ENCODE measurements at regions not wholly inside any gene's neighbourhood (a gene's known extent, or its start where the extent isn't known, plus 50 kb on each side); places are given as distances from the start of the nearest gene placed in this dataset.
"Not testable (repeated sequence)": the region's sequence is repeated elsewhere in the genome, so short reads cannot be mapped to it uniquely, and the experiment has no call there.

GRCh38 chr9:17846948-17847655 lies 268.2 kb downstream of the SH3GL2 start:
- no peak for DNase-seq

- DNase-seq: no peak
Measured at GRCh38 chr9:17847908-17848307, 269.0 kb downstream of the SH3GL2 start.

GRCh38 chr9:17852108-17852507 lies 273.2 kb downstream of the SH3GL2 start:
- no peak for DNase-seq

- no peak for DNase-seq
Measured at GRCh38 chr9:17854487-17854886, 275.6 kb downstream of the SH3GL2 start.

GRCh38 chr9:17856995-17857394 lies 278.1 kb downstream of the SH3GL2 start:
- no peak for DNase-seq

DNA sequence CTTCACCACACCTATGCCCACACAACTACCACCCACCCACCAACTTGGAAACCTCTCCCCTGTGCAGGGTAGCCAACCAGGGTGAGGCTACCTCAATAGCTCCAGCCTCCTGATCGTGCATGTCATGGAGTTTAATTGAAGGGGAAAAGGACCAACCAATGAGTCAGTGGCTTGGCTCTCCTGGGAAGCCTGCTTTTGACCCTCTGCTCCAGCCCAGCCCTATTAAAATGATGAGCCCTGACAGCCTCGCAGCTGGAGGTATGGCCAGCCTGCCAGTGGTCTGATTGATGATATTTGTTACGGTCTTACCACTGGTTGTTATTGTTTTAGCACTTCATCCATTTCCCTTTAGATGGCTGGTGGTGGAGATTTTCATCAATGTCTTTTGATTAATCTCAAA lies 280.4 kb downstream of the SH3GL2 start:
- no peak for DNase-seq

- DNase-seq: no peak
Measured at GRCh38 chr9:17859987-17860386, 281.1 kb downstream of the SH3GL2 start.

GRCh38 chr9:17862101-17862500 lies 283.2 kb downstream of the SH3GL2 start:
- no peak for DNase-seq

DNA sequence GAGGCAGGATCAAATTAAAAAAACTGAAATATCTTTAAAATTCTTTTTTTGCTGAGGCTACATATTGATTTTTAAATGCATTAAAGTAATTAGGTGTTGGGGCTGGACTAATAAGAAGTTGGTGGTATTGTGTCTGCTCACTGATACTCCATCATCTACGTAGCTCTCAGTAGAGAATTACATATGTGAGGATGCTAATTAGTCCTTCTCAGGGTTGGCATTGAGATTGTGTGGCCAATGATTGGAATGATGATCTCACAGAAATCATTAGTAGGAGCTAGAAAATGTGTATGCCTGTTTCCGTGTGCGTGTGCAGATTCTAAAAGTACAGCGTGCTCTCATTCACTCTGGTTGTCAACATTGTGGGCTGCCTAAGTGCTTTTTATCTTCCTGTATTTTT lies 283.8 kb downstream of the SH3GL2 start:
- no peak for DNase-seq

GRCh38 chr9:17863213-17863883 lies 284.5 kb downstream of the SH3GL2 start:
- no peak for DNase-seq

- DNase-seq: no peak
Measured at GRCh38 chr9:17863924-17864323, 285.1 kb downstream of the SH3GL2 start.

DNA sequence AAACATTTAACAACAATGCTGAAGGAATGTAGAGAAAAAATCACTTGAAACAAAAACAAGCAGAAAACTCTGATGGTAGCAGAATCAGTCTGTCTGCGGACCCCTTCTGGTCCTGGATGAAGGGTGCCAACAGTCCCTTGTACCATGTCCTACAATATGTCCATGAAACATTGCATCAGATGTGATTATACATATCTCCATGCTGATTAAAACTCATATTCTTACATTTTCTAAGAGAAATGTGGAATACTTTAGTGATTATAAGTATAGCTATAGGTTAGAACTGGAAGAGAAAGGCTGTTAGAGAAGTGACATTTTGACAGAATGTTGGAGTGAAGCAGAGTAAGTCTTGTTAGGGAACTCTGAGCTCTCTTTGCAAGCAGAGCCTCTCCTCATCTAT lies 286.1 kb downstream of the SH3GL2 start:
- no peak for DNase-seq

DNA sequence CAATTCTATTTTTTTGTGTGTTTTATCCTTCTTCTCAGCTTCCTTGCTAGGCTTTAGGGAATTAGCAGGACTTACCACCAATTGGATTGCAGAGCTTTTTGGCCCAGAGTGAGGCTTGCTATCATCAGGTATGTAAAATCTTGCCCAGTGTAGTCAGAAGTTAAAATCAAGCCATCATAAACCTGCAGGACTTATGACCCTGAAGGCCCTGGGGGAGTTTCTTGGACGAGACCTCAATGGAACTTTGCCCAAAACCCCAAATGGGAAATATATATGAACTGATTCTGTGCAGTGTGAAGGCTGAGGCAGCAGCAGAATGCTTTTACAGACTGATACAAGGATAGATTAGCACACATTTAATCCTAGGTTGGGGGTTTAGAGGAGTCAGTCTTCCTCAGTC lies 287.0 kb downstream of the SH3GL2 start:
- DNase-seq: no peak

DNA sequence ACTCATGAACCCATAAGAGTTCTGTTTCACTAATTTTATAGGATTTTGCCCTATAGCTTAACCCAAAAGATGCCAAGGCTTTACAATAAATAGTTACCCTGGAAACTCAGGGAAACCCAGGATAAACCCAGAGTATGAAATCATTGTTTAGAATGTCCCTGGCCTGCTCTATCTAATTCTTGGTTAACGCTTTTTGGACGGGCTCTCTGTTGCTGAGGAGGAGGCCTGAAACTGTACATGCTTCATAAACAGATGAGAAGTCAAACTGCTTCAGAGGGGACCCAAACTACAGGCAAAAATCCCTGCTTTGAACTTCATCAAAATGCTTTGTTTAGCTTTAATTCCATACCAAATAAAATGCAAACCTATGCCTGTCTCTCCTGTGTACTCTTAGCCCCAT lies 291.9 kb downstream of the SH3GL2 start:
- no peak for DNase-seq

DNA sequence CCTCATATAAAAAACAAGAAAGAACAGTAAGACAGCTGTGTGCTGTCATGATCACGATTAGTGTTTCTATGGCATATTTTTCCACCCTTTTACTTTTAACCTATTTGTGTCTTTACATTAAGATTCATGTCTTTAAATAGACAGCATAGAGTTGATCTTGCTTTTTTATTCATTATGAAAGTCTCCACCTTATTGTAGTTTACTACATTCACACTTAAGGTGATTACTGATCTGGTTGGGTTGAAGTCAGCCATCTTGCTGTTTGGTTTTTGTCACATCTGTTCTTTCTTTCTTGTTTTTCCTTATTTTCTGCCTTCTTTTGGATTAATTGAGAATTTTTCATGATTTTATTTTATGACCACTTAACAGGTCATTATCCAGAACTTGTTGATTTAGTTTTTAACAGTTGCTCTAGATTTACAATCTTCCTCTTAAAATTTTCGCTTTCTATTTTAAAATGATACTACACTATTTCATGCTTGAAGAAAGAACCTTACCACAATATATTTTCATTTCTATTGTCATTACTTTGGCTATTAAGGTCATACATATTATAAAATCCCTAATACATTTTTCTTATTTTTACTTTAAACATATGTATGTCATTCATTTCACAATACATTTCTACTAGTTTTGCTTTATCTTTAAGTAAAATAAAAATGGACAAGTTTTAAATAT lies 292.5 kb downstream of the SH3GL2 start:
- no peak for DNase-seq

- no peak for DNase-seq
Measured at GRCh38 chr9:17875886-17876285, 297.0 kb downstream of the SH3GL2 start.

- no peak for DNase-seq
Measured at GRCh38 chr9:17876687-17877086, 297.8 kb downstream of the SH3GL2 start.

DNA sequence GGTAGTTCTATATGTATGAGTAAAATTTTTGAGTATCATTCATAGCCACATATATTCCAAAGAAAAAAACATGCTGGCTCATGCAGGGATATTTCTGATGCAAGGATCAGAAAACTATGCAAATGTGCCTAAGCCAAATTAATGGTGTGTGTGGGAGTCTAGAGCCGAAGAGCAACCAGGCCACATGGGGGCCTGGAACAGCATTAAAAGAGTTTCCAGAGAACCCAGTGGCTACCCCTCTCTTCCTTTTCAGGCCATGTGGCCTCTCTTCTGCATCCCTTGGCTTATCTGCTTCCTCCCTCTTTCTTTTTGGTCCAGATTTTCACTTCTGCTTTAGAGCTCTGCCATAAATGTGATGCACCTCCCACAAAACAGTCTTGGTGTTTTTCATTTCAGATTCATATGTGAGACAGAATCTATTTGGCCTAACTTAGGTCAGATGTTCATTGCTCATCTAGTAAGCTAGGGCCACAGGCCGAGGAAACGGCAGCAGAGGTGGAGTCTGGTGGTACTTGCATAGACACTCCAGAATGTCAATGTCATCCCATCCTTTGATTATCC lies 300.0 kb downstream of the SH3GL2 start:
- no peak for DNase-seq

DNA sequence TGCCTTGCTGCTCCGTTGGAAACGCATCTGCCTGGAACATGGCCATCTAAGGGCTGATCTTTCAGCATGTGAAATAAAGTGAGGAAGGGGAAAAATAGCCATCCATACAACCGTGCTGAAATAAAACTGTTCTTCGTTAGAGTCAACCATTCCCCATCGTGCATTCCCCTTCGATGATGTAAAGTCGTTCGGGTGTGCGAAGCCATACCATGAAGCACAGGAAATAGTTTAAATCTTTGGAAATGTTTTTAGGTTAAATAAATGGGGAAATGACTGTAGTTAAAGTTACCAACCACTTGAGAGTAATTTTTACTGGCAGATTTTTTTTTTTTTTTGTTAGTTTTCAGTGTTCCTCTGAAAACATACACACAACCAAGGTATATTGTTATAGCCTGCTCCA lies 302.5 kb downstream of the SH3GL2 start:
- DNase-seq: no peak

GRCh38 chr9:17882688-17883594 lies 304.1 kb downstream of the SH3GL2 start:
- DNase-seq: no peak

- DNase-seq: no peak
Measured at GRCh38 chr9:17888066-17888465, 309.2 kb downstream of the SH3GL2 start.

DNA sequence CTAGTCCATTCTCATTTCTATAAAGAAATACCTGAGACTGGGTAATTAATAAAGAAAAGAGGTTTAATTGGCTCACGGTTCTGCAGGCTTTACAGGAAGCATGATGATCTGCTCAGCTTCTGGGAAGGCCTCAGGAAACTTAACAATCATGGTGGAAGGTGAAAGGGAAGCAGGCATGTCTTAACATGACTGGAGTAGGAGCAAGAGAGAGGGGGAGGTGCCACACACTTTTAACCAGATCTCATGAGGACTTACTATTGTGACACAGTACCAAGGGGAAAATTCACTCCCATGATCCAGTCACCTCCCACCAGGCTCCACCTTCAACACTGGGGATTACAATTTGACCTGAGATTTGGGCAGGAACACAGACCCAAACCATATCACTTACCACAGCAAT lies 310.1 kb downstream of the SH3GL2 start:
- not testable (repeated sequence) for DNase-seq

All from T-helper 1 cell (primary cell).